OCI-LY1 (cell line): ENCODE measurements at regions not wholly inside any gene's neighbourhood (a gene's known extent, or its start where the extent isn't known, plus 50 kb on each side); places are given as distances from the start of the nearest gene placed in this dataset.

Experiments used
- H2AFZ ChIP-seq: fragments of 200-600 bp; sonication (generic), shearing (Covaris generic); 2 replicates; pipeline ENCODE4 v1.6.0; 2014; ENCODE audit warnings: antibody characterized with exemption, mild to moderate bottlenecking, low read length
- H3F3A ChIP-seq: fragments of 200-600 bp; sonication (generic), shearing (Covaris generic); 2 replicates; pipeline ENCODE4 v1.6.0; 2014; ENCODE audit warnings: mild to moderate bottlenecking, antibody characterized with exemption, low read length, moderate library complexity; ENCODE audit not compliant: insufficient read depth
- H3K27ac ChIP-seq: fragments of 200-600 bp; sonication (generic); 2 replicates; pipeline ENCODE4 v1.5.1; 2014; ENCODE audit warnings: low read length, mixed run types, mild to moderate bottlenecking, low read depth; ENCODE audit not compliant: poor library complexity, severe bottlenecking
- H3K27me3 ChIP-seq: fragments of 200-600 bp; sonication (generic); 2 replicates; pipeline ENCODE4 v1.6.0; 2014; ENCODE audit warnings: antibody characterized with exemption, mild to moderate bottlenecking, low read length, moderate library complexity; ENCODE audit not compliant: insufficient read depth
- H3K36me3 ChIP-seq: fragments of 200-600 bp; sonication (generic); 2 replicates; pipeline ENCODE4 v1.6.1; 2014; ENCODE audit warnings: mild to moderate bottlenecking, antibody characterized with exemption, low read length, moderate library complexity, mixed read lengths; ENCODE audit not compliant: insufficient read depth
- H3K4me1 ChIP-seq: fragments of 200-600 bp; sonication (generic); 2 replicates; pipeline ENCODE4 v1.5.1; 2014; ENCODE audit warnings: mild to moderate bottlenecking, low read length, moderate library complexity; ENCODE audit not compliant: insufficient read depth, severe bottlenecking
- H3K4me2 ChIP-seq: fragments of 200-600 bp; sonication (generic), shearing (Covaris generic); 2 replicates; pipeline ENCODE4 v1.6.1; 2014; ENCODE audit warnings: low read length
- H3K4me3 ChIP-seq: fragments of 200-600 bp; sonication (generic); 2 replicates; pipeline ENCODE4 v1.5.1; 2014; ENCODE audit warnings: low read length, low read depth, mild to moderate bottlenecking, mixed read lengths; ENCODE audit not compliant: poor library complexity, severe bottlenecking
- H3K79me2 ChIP-seq: fragments of 200-600 bp; shearing (Covaris generic); 2 replicates; pipeline ENCODE4 v1.6.1; 2016; ENCODE audit warnings: mixed run types, low read length, mixed read lengths; ENCODE audit not compliant: insufficient read depth
- H3K9ac ChIP-seq: fragments of 200-600 bp; sonication (generic), shearing (Covaris generic); 2 replicates; pipeline ENCODE4 v1.6.1; 2014; ENCODE audit warnings: mild to moderate bottlenecking, low read length, mixed read lengths
- H3K9me2 ChIP-seq: fragments of 200-600 bp; sonication (generic), shearing (Covaris generic); 2 replicates; pipeline ENCODE4 v1.6.1; 2014; ENCODE audit warnings: low read depth, mild to moderate bottlenecking, low read length, mixed read lengths
- H3K9me3 ChIP-seq: fragments of 200-600 bp; shearing (Covaris generic); 2 replicates; pipeline ENCODE4 v1.6.1; 2014; ENCODE audit warnings: low read length, mixed read lengths
- H4K20me1 ChIP-seq: fragments of 200-600 bp; sonication (generic), shearing (Covaris generic); 2 replicates; pipeline ENCODE4 v1.6.0; 2016; ENCODE audit warnings: mild to moderate bottlenecking, low read length; ENCODE audit not compliant: insufficient read depth
- CTCF ChIP-seq: fragments of 200-600 bp; sonication (generic), shearing (Covaris generic); IDR thresholded peaks from 2 replicates; pipeline ENCODE4 v1.5.1; 2017; ENCODE audit warnings: mild to moderate bottlenecking, antibody characterized with exemption, low read length, moderate library complexity, mixed read lengths
- EZH2 ChIP-seq: fragments of 200-600 bp; sonication (generic), shearing (Covaris generic); IDR thresholded peaks from 2 replicates; pipeline ENCODE4 v1.8.0; 2017; ENCODE audit warnings: borderline replicate concordance, mixed run types, mild to moderate bottlenecking, antibody characterized with exemption, low read length, moderate library complexity, mixed read lengths

GRCh38 chr2:48066000-48066399, 159.7 kb upstream of the FBXO11 start:
- H3K9me3 ChIP-seq: no peaks in the 10 kb centered on the region
- no peaks in the 10 kb centered on the region for H3F3A ChIP-seq
- no peak overlapping the region for H2AFZ ChIP-seq
- H3K36me3 ChIP-seq: no peaks in the 10 kb centered on the region
- H3K4me2 ChIP-seq: no peak overlapping the region
- H3K27me3 ChIP-seq: no peaks in the 10 kb centered on the region
- H3K79me2 ChIP-seq: no peaks in the 10 kb centered on the region
- TF ChIP-seq EZH2: no peak
- TF ChIP-seq CTCF: no peak
- no peaks in the 10 kb centered on the region for H3K9me2 ChIP-seq
- no peak overlapping the region for H3K27ac ChIP-seq
- H4K20me1 ChIP-seq: no peaks in the 10 kb centered on the region
- no peaks in the 10 kb centered on the region for H3K4me1 ChIP-seq
- H3K9ac ChIP-seq: no peak overlapping the region
- H3K4me3 ChIP-seq: no peak overlapping the region

- no peak overlapping the region for H3K4me3 ChIP-seq
- H3K36me3 ChIP-seq: no peaks in the 10 kb centered on the region
- no peak overlapping the region for H2AFZ ChIP-seq
- no peaks in the 10 kb centered on the region for H3F3A ChIP-seq
- H3K79me2 ChIP-seq: no peaks in the 10 kb centered on the region
- H3K9ac ChIP-seq: no peak overlapping the region
- H3K9me2 ChIP-seq: no peaks in the 10 kb centered on the region
- TF ChIP-seq CTCF (no peak), EZH2 (no peak)
- H3K4me2 ChIP-seq: no peak overlapping the region
- H4K20me1 ChIP-seq: no peaks in the 10 kb centered on the region
- H3K27ac ChIP-seq: no peak overlapping the region
- no peaks in the 10 kb centered on the region for H3K27me3 ChIP-seq
- no peaks in the 10 kb centered on the region for H3K9me3 ChIP-seq
- no peaks in the 10 kb centered on the region for H3K4me1 ChIP-seq
Observed at GRCh38 chr2:48069769-48070168, 163.5 kb upstream of the FBXO11 start.

GRCh38 chr2:48070415-48070814, 164.1 kb upstream of the FBXO11 start:
- no peaks in the 10 kb centered on the region for H3K27me3 ChIP-seq
- H3K36me3 ChIP-seq: no peaks in the 10 kb centered on the region
- H2AFZ ChIP-seq: no peak overlapping the region
- H3K9me2 ChIP-seq: no peaks in the 10 kb centered on the region
- H3K9ac ChIP-seq: no peak overlapping the region
- no peak overlapping the region for H3K4me2 ChIP-seq
- H3K9me3 ChIP-seq: no peaks in the 10 kb centered on the region
- no peaks in the 10 kb centered on the region for H4K20me1 ChIP-seq
- H3K4me3 ChIP-seq: no peak overlapping the region
- no peak overlapping the region for H3K27ac ChIP-seq
- no peaks in the 10 kb centered on the region for H3K79me2 ChIP-seq
- H3K4me1 ChIP-seq: no peaks in the 10 kb centered on the region
- no peaks in the 10 kb centered on the region for H3F3A ChIP-seq
- no peak for TF ChIP-seq CTCF
- no peak for TF ChIP-seq EZH2
